DOHH2 (cell line): ENCODE measurements at regions not wholly inside any gene's neighbourhood (a gene's known extent, or its start where the extent isn't known, plus 50 kb on each side); places are given as distances from the start of the nearest gene placed in this dataset.

Experiments
- CTCF ChIP-seq: fragments of 200-600 bp; sonication (generic); IDR thresholded peaks from one replicate; pipeline ENCODE4 v1.5.1; 2014; ENCODE audit warnings: antibody characterized with exemption, mild to moderate bottlenecking, low read depth, low read length; ENCODE audit not compliant: poor library complexity, severe bottlenecking
- EZH2phosphoT487 ChIP-seq: fragments of 200-600 bp; sonication (generic); IDR thresholded peaks from 2 replicates; pipeline ENCODE4 v1.6.1; 2017; ENCODE audit warnings: borderline replicate concordance, mild to moderate bottlenecking, antibody characterized with exemption, low read length, moderate library complexity, mixed read lengths

DNA sequence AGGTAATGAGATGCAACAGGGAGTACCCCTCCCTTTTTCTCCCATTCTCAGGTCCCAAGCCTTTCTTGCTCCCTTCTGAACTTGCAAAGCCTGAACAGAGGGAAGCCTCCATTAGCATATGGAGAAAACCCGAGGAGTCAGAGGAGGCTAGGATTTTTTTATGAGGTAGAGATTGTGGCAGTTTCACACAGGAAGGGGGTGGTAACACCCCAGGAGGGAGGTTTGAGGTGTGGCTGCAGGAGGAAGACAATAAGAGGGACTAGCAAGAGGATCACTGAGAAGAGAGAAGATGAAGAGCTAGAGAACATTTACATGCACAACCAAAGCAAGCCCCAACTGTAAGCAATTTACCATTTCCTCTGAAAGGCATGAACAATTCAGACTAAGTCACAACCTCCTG is 322.7 kb downstream of the SV2B start:
- TF ChIP-seq EZH2phosphoT487 (no peak), CTCF (no peak)
